GM23248 (cell line): ENCODE measurements at regions not wholly inside any gene's neighbourhood (a gene's known extent, or its start where the extent isn't known, plus 50 kb on each side); places are given as distances from the start of the nearest gene placed in this dataset.

Source experiments
- DNase-seq: peaks from one replicate; pipeline ENCODE4 v3.0.0-alpha.2; 2015
- H2AFZ ChIP-seq: fragments of 200-600 bp; sonication (generic); 2 replicates; pipeline ENCODE4 v1.6.1; 2016; ENCODE audit warnings: antibody characterized with exemption
- H3F3A ChIP-seq: fragments of 200-600 bp; sonication (generic); 2 replicates; pipeline ENCODE4 v1.6.1; 2016; ENCODE audit warnings: mild to moderate bottlenecking, antibody characterized with exemption, mixed run types; ENCODE audit not compliant: insufficient read depth
- H3K27ac ChIP-seq: fragments of 200-600 bp; sonication (generic); 2 replicates; pipeline ENCODE4 v1.5.1; 2016; ENCODE audit warnings: mild to moderate bottlenecking
- H3K27me3 ChIP-seq: fragments of 200-600 bp; sonication (generic); replicated peaks from 2 replicates; pipeline ENCODE4 v1.6.1; 2016; ENCODE audit warnings: mild to moderate bottlenecking; ENCODE audit not compliant: insufficient read depth
- H3K36me3 ChIP-seq: fragments of 200-600 bp; sonication (generic); 2 replicates; pipeline ENCODE4 v1.6.1; 2016; ENCODE audit warnings: low read depth, mild to moderate bottlenecking
- H3K4me1 ChIP-seq: fragments of 200-600 bp; sonication (generic); 2 replicates; pipeline ENCODE4 v1.6.1; 2016; ENCODE audit warnings: mild to moderate bottlenecking; ENCODE audit not compliant: insufficient read depth
- H3K4me2 ChIP-seq: fragments of 200-600 bp; sonication (generic); one replicate; pipeline ENCODE4 v1.6.1; 2016; ENCODE audit warnings: mild to moderate bottlenecking; ENCODE audit not compliant: unreplicated experiment
- H3K4me3 ChIP-seq: fragments of 200-600 bp; sonication (generic); 2 replicates; pipeline ENCODE4 v1.5.1; 2016; ENCODE audit warnings: mild to moderate bottlenecking
- H3K79me2 ChIP-seq: fragments of 200-600 bp; sonication (generic); 2 replicates; pipeline ENCODE4 v1.6.1; 2016; ENCODE audit warnings: mild to moderate bottlenecking; ENCODE audit not compliant: insufficient read depth
- H3K9ac ChIP-seq: fragments of 200-600 bp; sonication (generic); 2 replicates; pipeline ENCODE4 v1.6.1; 2016; ENCODE audit warnings: mild to moderate bottlenecking
- H3K9me2 ChIP-seq: fragments of 200-600 bp; sonication (generic); 2 replicates; pipeline ENCODE4 v1.6.1; 2016; ENCODE audit warnings: mixed run types, mild to moderate bottlenecking, moderate library complexity; ENCODE audit not compliant: insufficient read depth
- H3K9me3 ChIP-seq: fragments of 200-600 bp; sonication (generic); one replicate; pipeline ENCODE4 v1.6.1; 2017; ENCODE audit warnings: low read depth
- H4K20me1 ChIP-seq: fragments of 200-600 bp; sonication (generic); 2 replicates; pipeline ENCODE4 v1.6.0; 2016; ENCODE audit not compliant: insufficient read depth
- EZH2 ChIP-seq: fragments of 200-600 bp; sonication (generic); IDR thresholded peaks from 2 replicates; pipeline ENCODE4 v1.6.1; 2018; ENCODE audit warnings: antibody characterized with exemption, mild to moderate bottlenecking; ENCODE audit not compliant: insufficient read depth, poor library complexity, severe bottlenecking
- EZH2phosphoT487 ChIP-seq: fragments of 200-600 bp; sonication (generic); IDR thresholded peaks from 2 replicates; pipeline ENCODE4 v1.6.1; 2018; ENCODE audit warnings: antibody characterized with exemption, moderate library complexity, mild to moderate bottlenecking, low read depth; ENCODE audit not compliant: insufficient read depth
- WGBS, 2 experiments: methylation state at CpG; one replicate each; pipeline ENCODE4 v1.1.6; 2015 to 2017; ENCODE audit warnings: low lambda C conversion rate in 2 of 2, low coverage in 1 of 2; ENCODE audit errors: missing lambda C conversion rate in 2 of 2; 5-methylcytosine and 5-hydroxymethylcytosine counted together
- in situ Hi-C: fragments of 300-500 bp; cut with MboI; formaldehyde crosslinking; loops from 2 replicates; pipeline ENCODE4 v1.15.0; 2020

DNA sequence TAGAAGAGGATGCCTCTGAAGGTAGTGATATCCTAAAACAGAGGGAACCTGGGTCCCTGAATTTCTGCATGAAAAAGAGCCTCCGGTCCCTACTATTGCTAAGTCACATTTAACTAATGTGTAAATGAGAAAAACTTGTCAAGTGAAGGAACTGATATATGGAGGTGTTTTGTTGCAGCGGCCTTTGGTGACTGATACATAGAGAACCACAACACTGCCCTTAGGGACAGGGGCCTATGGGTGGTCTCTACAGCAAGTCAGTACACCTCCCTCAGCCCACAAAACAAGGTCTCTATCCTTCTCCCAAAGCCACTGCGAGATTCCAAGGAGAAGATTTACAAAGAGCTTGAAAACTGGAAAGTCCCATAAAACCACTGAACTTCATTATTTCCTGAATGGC, 275.3 kb downstream of the SOX9 start:
- no peak overlapping the region for H3K4me3 ChIP-seq
- H3K27ac ChIP-seq = no peak overlapping the region
- H3K9me2 ChIP-seq = no peaks in the 10 kb centered on the region
- no peak for DNase-seq
- in situ Hi-C loops = no loop called here
- 95 to 98% methylated on average over 3 of the region's 3 CpGs for WGBS, 2 experiments
- no peaks in the 10 kb centered on the region for H3K79me2 ChIP-seq
- no peaks in the 10 kb centered on the region for H3K9me3 ChIP-seq
- no peaks in the 10 kb centered on the region for H4K20me1 ChIP-seq
- H3K36me3 ChIP-seq = no peaks in the 10 kb centered on the region
- no peak overlapping the region for H3K4me2 ChIP-seq
- peaks cover 27% of the 10 kb centered on the region for H3F3A ChIP-seq
- H3K9ac ChIP-seq = no peak overlapping the region
- H2AFZ ChIP-seq = no peak overlapping the region
- TF ChIP-seq EZH2 = no peak
- no peak for TF ChIP-seq EZH2phosphoT487
- H3K27me3 ChIP-seq = no peaks in the 10 kb centered on the region
- peaks cover 43% of the 10 kb centered on the region for H3K4me1 ChIP-seq

- H3K4me1 ChIP-seq = peaks cover 33% of the 10 kb centered on the region
- no peak overlapping the region for H3K27ac ChIP-seq
- no peaks in the 10 kb centered on the region for H3K9me2 ChIP-seq
- no peak for DNase-seq
- no peak overlapping the region for H3K9ac ChIP-seq
- H3K4me3 ChIP-seq = no peak overlapping the region
- no peak overlapping the region for H2AFZ ChIP-seq
- H3K9me3 ChIP-seq = no peaks in the 10 kb centered on the region
- TF ChIP-seq EZH2 (no peak), EZH2phosphoT487 (no peak)
- H3F3A ChIP-seq = peaks cover 19% of the 10 kb centered on the region
- 89 to 96% methylated on average over 2 of the region's 2 CpGs for WGBS, 2 experiments
- no peaks in the 10 kb centered on the region for H3K79me2 ChIP-seq
- H4K20me1 ChIP-seq = no peaks in the 10 kb centered on the region
- no peaks in the 10 kb centered on the region for H3K27me3 ChIP-seq
- in situ Hi-C loops = no loop called here
- H3K36me3 ChIP-seq = no peaks in the 10 kb centered on the region
- no peak overlapping the region for H3K4me2 ChIP-seq
Observed at GRCh38 chr17:72397223-72397667, 276.4 kb downstream of the SOX9 start.

GRCh38 chr17:72397687-72398086, 276.9 kb downstream of the SOX9 start:
- peak; percentile 58 for DNase-seq
- H3K9me2 ChIP-seq = no peaks in the 10 kb centered on the region
- H3K27me3 ChIP-seq = no peaks in the 10 kb centered on the region
- peaks cover 29% of the 10 kb centered on the region for H3K4me1 ChIP-seq
- H3K4me2 ChIP-seq = peak overlapping the region; percentile 1
- H2AFZ ChIP-seq = no peak overlapping the region
- in situ Hi-C loops = no loop called here
- no peak overlapping the region for H3K4me3 ChIP-seq
- no peak for TF ChIP-seq EZH2phosphoT487
- no peak for TF ChIP-seq EZH2
- no peaks in the 10 kb centered on the region for H3K9me3 ChIP-seq
- no peaks in the 10 kb centered on the region for H4K20me1 ChIP-seq
- H3K27ac ChIP-seq = no peak overlapping the region
- H3K79me2 ChIP-seq = no peaks in the 10 kb centered on the region
- H3K9ac ChIP-seq = no peak overlapping the region
- peaks cover 19% of the 10 kb centered on the region for H3F3A ChIP-seq
- WGBS, 2 experiments = 33 to 39% methylated on average over 3 of the region's 3 CpGs
- H3K36me3 ChIP-seq = no peaks in the 10 kb centered on the region

DNA sequence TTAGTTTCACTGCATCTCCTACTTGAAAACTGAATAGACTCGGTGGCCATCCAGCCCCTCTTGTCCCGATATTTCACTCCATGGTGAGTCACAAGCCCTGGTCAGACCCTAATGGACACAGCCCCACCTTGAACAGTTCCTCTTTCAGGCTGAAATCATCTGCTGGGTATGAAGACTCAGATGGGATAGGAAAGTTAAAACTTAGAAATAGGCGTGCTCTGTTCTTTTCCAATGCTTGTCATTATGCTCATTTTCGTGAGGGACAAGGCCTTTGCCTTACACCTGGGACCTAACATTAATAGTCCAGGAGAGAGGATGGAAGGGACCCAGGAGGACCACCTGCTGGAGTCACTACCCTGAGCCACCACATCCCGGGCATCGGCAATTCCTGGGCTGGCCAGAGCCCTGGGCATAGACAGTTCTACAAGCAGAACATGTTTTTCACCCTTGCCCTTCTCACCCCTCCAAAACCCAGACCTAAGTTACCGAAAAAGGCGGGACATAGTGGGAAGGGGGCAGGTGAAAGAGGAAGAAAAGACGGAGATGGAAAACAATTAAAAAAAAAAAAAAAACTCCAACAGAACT, 278.3 kb downstream of the SOX9 start:
- H3K27me3 ChIP-seq = no peaks in the 10 kb centered on the region
- WGBS, 2 experiments = 93% methylated on average over 9 of the region's 9 CpGs

More for the DNA sequence above, 278.3 kb downstream of the SOX9 start:
- Histone ChIP-seq H3K4me2 (no peak overlapping the region), H3K9ac (no peak overlapping the region), H3K4me1 (peaks cover 14% of the 10 kb centered on the region), H3K79me2 (no peaks in the 10 kb centered on the region), H3K9me3 (no peaks in the 10 kb centered on the region), H4K20me1 (no peaks in the 10 kb centered on the region), H2AFZ (no peak overlapping the region), H3K9me2 (no peaks in the 10 kb centered on the region), H3K36me3 (no peaks in the 10 kb centered on the region), H3K27ac (no peak overlapping the region), H3F3A (peaks cover 8% of the 10 kb centered on the region), H3K4me3 (no peak overlapping the region)
- DNase-seq = no peak
- in situ Hi-C loops = no loop called here
- TF ChIP-seq EZH2 (no peak), EZH2phosphoT487 (no peak)
